GM23338 (cell line): ENCODE measurements at regions not wholly inside any gene's neighbourhood (a gene's known extent, or its start where the extent isn't known, plus 50 kb on each side); places are given as distances from the start of the nearest gene placed in this dataset.

Experiments used
- CREB1 ChIP-seq: fragments of 250-450 bp; sonication (Bioruptor Pico); IDR thresholded peaks from 2 replicates; pipeline ENCODE4 v1.5.0; 2020; ENCODE audit warnings: low read depth, mild to moderate bottlenecking, moderate library complexity
- CTCF ChIP-seq, 2 experiments: fragments of 200-600 bp in 1 of 2; sonication (generic) in 1 of 2; conservative IDR thresholded peaks; 2 replicates each; pipeline versions ENCODE4 v1.5.1 to v1.6.1; 2016 to 2017; ENCODE audit warnings: antibody characterized with exemption in 2 of 2, low read depth in 2 of 2, mild to moderate bottlenecking in 2 of 2, moderate library complexity in 1 of 2
- ETS1 ChIP-seq: IDR thresholded peaks from 2 replicates; pipeline ENCODE4 v1.6.1; 2016; ENCODE audit warnings: antibody characterized with exemption
- EZH2 ChIP-seq: fragments of 200-600 bp; sonication (generic); IDR thresholded peaks from one replicate; pipeline ENCODE4 v1.8.0; 2017; ENCODE audit warnings: antibody characterized with exemption, mild to moderate bottlenecking, low read depth; ENCODE audit not compliant: unreplicated experiment
- EZH2phosphoT487 ChIP-seq: fragments of 200-600 bp; sonication (generic); IDR thresholded peaks from one replicate; pipeline ENCODE4 v1.8.1; 2018; ENCODE audit warnings: antibody characterized with exemption; ENCODE audit not compliant: unreplicated experiment
- JUNB ChIP-seq: IDR thresholded peaks from one replicate; pipeline ENCODE4 v1.6.1; 2016; ENCODE audit warnings: antibody characterized with exemption; ENCODE audit not compliant: unreplicated experiment
- NANOG ChIP-seq: IDR thresholded peaks from 2 replicates; pipeline ENCODE4 v1.6.1; 2016; ENCODE audit warnings: antibody characterized with exemption, borderline replicate concordance
- POLR2AphosphoS5 ChIP-seq: IDR thresholded peaks from 2 replicates; pipeline ENCODE4 v1.6.1; 2016; ENCODE audit warnings: antibody characterized with exemption, low read depth
- REST ChIP-seq: IDR thresholded peaks from one replicate; pipeline ENCODE4 v1.6.1; 2018; ENCODE audit warnings: antibody characterized with exemption; ENCODE audit not compliant: unreplicated experiment
- STAT1 ChIP-seq: IDR thresholded peaks from one replicate; pipeline ENCODE4 v1.6.1; 2016; ENCODE audit warnings: antibody characterized with exemption; ENCODE audit not compliant: unreplicated experiment
- ZNF331 ChIP-seq: fragments of 250-450 bp; sonication (Bioruptor Pico); IDR thresholded peaks from 2 replicates; pipeline ENCODE4 v1.5.0; 2020; ENCODE audit warnings: low read depth, mild to moderate bottlenecking, moderate library complexity
- ZNF462 ChIP-seq: fragments of 250-450 bp; sonication (Bioruptor Pico); IDR thresholded peaks from 2 replicates; pipeline ENCODE4 v1.5.0; 2020; ENCODE audit warnings: mild to moderate bottlenecking, moderate library complexity

- TF ChIP-seq REST: no peak
- peak; percentile 99 for TF ChIP-seq EZH2
- no peak for TF ChIP-seq CTCF (conservative IDR thresholded peaks at IDR 0.05; ENCODE audit: low read depth in 2 of 2)
- no peak for TF ChIP-seq POLR2AphosphoS5
- no peak for TF ChIP-seq STAT1
- TF ChIP-seq CREB1 (CRISPR knock-in tag): no peak
- no peak for TF ChIP-seq ZNF331 (CRISPR knock-in tag)
- no peak for TF ChIP-seq JUNB
- peak; percentile 87 for TF ChIP-seq EZH2phosphoT487
- no peak for TF ChIP-seq ETS1
- TF ChIP-seq NANOG: no peak
- TF ChIP-seq ZNF462 (CRISPR knock-in tag): no peak
Measured at GRCh38 chr1:147080006-147080661, 92.1 kb downstream of the PRKAB2 start.
